ENCODE measurements at regions not wholly inside any gene's neighbourhood (a gene's known extent, or its start where the extent isn't known, plus 50 kb on each side); places are given as distances from the start of the nearest gene placed in this dataset.

- ATAC-seq (no peak), DNase-seq (no peak)
- Histone ChIP-seq H3K4me1 (peaks cover 0 to 10% (median 0%) of the 10 kb centered on the region in 4 donors), H3K36me3 (no peaks in the 10 kb centered on the region), H3K4me3 (no peak overlapping the region), H3K27me3 (no peaks in the 10 kb centered on the region), H3K9me3 (no peaks in the 10 kb centered on the region), H3K27ac (no peak overlapping the region)
- WGBS (ENCODE audit: insufficient coverage, low coverage, low lambda C conversion rate, missing lambda C conversion rate): 83% methylated on average over 5 of the region's 5 CpGs
- TF ChIP-seq CTCF (IDR thresholded peaks at IDR 0.05) (no peak), POLR2A (IDR thresholded peaks at IDR 0.05) (no peak)
- intact Hi-C loops (cut with DNase I): no loop called here
Observed at GRCh38 chr12:91896286-91897024, 249.2 kb downstream of the BTG1 start.

GRCh38 chr12:91894911-91895310, 250.7 kb downstream of the BTG1 start:
- Histone ChIP-seq H3K4me1 (peaks cover 0 to 10% (median 0%) of the 10 kb centered on the region in 4 donors), H3K9me3 (no peaks in the 10 kb centered on the region), H3K27ac (no peak overlapping the region), H3K36me3 (no peaks in the 10 kb centered on the region), H3K27me3 (no peaks in the 10 kb centered on the region), H3K4me3 (no peak overlapping the region)
- intact Hi-C loops (cut with DNase I): no loop called here
- no peak for DNase-seq
- no peak for TF ChIP-seq CTCF (IDR thresholded peaks at IDR 0.05)
- no peak for TF ChIP-seq POLR2A (IDR thresholded peaks at IDR 0.05)
- ATAC-seq: no peak

GRCh38 chr12:91893476-91893875, 252.2 kb downstream of the BTG1 start:
- Histone ChIP-seq H3K27me3 (no peaks in the 10 kb centered on the region), H3K36me3 (no peaks in the 10 kb centered on the region), H3K4me3 (no peak overlapping the region), H3K27ac (no peak overlapping the region), H3K9me3 (no peaks in the 10 kb centered on the region), H3K4me1 (peaks cover 0 to 2% (median 0%) of the 10 kb centered on the region in 4 donors)
- intact Hi-C loops (cut with DNase I): no loop called here
- TF ChIP-seq CTCF (IDR thresholded peaks at IDR 0.05) (no peak), POLR2A (IDR thresholded peaks at IDR 0.05) (no peak)
- WGBS (ENCODE audit: insufficient coverage, low coverage, low lambda C conversion rate, missing lambda C conversion rate): 53% methylated on average over 3 of the region's 3 CpGs
- no peak for DNase-seq
- no peak for ATAC-seq

GRCh38 chr12:91892081-91892855, 253.4 kb downstream of the BTG1 start:
- WGBS (ENCODE audit: insufficient coverage, low coverage, low lambda C conversion rate, missing lambda C conversion rate): 54% methylated on average over 4 of the region's 4 CpGs
- ATAC-seq (no peak), DNase-seq (no peak)
- Histone ChIP-seq H3K4me3 (no peak overlapping the region), H3K36me3 (no peaks in the 10 kb centered on the region), H3K27me3 (no peaks in the 10 kb centered on the region), H3K4me1 (no peaks in the 10 kb centered on the region), H3K9me3 (no peaks in the 10 kb centered on the region), H3K27ac (no peak overlapping the region)
- intact Hi-C loops (cut with DNase I): no loop called here
- TF ChIP-seq CTCF (IDR thresholded peaks at IDR 0.05) (no peak), POLR2A (IDR thresholded peaks at IDR 0.05) (no peak)

Data from right lobe of liver (tissue), 6 donors.